ENCODE measurements at regions not wholly inside any gene's neighbourhood (a gene's known extent, or its start where the extent isn't known, plus 50 kb on each side); places are given as distances from the start of the nearest gene placed in this dataset.
A peak's percentile ranks its signal among the peaks of the same experiment; 100 is the strongest.
"Not testable (repeated sequence)": the region's sequence is repeated elsewhere in the genome, so short reads cannot be mapped to it uniquely, and the experiment has no call there.

DNA sequence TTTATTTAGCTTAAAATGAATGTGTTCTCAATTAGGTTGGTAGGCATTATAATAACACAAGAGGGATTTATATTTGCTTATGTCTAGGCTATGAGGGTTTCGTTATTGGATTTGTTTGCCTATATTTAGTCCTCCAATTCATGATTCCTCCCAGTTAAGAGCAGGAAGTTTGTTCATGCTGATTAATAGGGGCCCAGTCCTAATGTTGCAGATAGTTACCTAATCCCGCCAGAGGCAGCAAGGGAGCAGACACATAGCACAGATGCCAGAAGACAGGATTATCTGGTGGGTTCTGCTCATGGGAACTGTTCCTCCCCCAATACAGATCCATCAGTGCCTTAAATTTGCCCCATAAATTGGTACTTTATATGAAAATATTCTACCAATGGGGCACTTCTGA, 100.8 kb upstream of the TLE4 start:
- DNase-seq (ENCODE audit: low spot score): no peak

DNA sequence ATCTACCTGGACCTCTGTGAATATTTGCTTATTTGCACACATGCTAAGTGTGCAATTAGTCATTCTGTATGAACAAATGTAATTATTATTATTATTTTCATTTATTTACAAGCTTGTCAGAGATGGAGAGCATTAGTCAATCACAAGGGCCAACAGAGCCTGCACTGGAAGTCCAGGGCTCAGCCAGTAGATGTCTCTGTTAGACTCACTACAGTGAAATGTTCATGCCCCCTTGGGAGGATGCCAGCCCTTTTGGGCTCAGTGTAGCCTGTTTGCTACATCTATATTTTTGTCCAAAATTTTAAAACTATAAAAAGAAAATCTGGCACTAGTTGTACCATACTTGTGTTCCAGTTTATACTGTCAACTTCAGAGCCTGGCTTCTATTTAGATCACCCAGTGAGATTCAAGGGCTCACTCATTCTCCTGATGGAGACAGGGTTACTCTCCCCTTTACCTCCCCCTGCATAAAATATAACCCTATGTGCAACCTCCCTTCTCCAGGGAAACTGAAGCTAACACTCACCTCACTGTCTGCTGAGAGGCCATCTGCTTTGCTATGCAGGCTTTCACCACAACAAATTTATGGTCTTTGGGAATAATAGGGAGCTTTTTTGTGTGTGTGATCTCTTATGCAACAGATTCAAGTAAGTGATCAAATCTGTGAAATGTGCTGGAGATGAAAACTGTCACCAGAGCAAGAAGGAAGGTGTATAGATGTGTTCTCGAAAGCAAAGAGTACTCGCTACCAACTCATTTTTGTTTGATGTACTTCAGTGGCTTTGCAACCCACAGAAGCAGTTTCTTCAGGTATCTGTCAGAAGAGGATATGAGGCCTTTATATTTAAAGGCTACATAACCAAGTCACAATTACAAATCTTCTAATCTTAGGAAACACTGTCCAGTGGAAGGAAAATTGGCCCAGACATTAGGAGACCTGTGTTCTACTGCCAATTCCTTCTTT, 99.9 kb upstream of the TLE4 start:
- DNase-seq (ENCODE audit: low spot score): no peak

DNA sequence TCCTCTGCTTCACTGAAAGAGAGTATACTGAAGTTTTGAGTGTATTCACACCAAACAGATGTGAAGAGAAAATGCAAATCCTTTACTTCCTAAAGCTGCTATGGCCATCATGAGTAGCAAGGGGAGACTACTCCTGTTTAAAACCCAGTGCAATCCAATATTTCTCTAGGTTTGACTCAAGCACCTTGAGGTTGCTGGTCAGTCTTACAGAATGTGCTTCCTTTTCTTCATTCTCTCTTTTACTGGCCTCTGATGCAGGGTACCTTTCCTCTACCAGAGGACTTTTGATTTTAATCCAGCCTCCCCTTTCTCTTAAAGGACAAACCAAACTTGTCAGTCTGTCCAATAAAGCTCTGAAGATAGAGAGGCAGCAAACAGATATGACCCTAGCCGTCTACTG, 98.1 kb upstream of the TLE4 start:
- no peak for DNase-seq (ENCODE audit: low spot score)

DNA sequence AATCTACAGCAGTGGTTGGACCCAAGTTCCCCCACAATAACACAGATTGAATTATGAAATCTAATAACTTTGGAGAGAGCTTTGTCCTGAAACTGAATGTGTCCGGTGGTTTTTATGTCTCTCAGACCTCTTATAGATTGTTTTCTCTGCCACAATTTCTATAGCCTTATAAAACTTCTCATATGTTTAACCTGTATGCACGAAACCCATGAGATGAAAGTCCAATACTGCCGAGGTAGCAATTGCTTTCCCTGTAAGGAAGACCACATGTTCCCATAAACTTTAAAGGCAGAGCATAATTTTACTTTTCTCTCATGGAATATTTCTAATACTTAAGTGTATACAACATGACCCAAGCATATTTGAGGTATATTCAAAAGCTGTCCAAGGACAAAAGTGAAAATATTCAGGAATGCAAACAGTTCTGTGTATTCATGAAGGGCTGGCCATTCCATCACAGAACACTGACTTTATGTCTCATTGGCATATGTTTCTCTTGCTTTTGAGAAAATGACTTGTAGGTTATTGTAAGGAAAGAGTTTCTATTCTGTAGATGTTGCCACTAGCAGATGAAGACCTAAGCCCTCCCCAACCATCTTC, 94.4 kb upstream of the TLE4 start:
- DNase-seq (ENCODE audit: low spot score): no peak

DNA sequence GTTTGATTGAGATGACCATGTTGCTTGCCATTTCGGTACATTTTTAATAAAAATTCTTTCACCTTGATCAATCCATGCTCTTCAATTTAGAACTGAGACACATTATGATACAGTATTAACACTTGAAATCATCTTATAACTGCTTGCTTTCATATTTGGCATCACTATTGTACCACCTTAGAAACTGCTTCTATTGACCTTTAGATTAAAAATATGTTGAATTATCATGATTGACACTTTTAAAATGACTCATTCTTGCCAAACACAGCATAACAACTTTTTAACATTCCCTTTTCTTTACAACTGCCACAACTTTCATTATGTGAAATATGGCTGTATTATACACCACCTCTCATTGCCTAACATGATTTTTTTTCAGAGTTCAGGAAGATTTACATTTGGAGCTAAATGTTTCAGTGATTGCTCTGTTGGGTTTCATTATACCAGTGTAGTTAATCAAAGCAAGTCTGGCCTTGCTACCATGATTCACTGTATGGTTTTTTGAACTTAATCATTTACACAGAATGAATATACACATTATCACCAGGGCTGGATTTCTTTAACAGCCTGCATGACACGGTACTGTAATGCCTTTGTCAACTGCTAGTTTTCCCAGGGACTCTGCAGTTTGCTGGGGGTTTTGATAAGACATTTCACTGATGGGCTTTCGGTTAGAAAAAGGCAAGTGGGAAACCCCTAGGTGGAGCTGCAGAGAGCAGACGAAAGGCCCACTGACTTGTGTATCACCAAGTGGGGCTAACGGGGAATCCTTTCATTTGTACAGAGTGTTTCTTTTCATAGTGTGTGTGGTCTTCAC, 93.6 kb upstream of the TLE4 start:
- peak; percentile 28 for DNase-seq (ENCODE audit: low spot score)

DNA sequence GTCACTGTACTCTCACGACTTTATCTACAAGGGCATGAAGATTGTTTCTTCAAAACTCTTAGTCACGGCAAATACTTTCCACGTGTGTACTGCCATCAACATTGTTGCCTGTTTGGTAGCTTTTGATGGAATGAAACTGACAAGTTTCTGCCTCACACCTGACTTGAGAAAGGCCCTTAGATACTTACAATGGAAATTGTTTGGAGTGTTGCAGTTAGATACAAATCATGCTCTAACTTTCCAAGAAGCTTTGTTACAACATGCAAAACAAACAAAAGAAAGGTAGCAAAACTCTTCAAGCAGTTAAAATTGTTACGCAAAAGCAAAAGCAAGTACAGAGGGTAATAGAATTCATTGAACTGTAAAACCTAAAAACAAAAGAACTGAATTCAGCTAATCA, 91.1 kb upstream of the TLE4 start:
- no peak for DNase-seq (ENCODE audit: low spot score)

DNA sequence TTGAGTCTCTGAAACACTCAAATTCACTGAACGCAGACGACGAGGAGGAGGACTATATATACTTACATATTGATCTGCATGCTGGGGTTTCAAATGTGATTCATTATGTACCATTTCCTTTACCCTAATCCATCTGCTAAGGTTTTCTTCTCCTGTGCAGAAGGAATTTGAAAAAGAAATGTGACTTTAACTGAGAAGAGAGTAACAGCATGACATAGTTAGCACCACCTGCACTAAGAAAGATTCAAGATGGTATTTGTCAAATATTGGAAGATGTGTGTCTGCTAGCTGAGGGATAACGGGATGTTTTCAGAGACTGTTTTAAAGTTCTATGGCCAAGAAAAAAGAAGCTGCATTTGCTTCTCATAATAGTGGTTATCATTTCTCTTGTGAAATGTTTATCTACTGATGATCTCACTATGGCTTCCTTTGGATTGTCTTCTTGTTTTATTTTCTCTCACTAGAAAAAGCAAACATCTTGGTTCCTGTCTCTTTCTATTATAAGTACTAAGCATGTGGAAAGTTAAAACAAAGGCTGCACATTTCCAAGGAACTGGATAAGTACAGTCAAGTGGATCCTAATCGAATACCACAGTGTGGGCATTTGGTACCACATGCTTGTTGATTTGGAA, 89.8 kb upstream of the TLE4 start:
- DNase-seq (ENCODE audit: low spot score): no peak

DNA sequence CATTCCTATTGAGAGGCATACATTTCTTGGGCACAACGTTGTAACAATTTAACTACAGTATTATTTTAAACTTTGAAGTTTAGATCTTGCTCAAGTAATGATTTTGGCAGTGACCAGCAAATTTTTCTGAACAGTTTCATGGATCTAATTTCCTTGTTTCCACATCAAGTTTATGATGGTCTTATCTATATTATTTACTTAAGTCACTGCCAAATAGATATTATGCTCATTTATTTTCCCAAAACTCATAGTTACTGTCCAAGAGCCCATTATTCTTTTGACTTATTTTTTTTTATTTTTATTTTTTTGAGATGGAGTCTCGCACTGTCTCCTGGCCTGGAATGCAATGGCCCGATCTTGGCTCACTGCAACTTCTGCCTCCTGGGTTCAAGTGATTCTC, 86.5 kb upstream of the TLE4 start:
- DNase-seq (ENCODE audit: low spot score): no peak

DNA sequence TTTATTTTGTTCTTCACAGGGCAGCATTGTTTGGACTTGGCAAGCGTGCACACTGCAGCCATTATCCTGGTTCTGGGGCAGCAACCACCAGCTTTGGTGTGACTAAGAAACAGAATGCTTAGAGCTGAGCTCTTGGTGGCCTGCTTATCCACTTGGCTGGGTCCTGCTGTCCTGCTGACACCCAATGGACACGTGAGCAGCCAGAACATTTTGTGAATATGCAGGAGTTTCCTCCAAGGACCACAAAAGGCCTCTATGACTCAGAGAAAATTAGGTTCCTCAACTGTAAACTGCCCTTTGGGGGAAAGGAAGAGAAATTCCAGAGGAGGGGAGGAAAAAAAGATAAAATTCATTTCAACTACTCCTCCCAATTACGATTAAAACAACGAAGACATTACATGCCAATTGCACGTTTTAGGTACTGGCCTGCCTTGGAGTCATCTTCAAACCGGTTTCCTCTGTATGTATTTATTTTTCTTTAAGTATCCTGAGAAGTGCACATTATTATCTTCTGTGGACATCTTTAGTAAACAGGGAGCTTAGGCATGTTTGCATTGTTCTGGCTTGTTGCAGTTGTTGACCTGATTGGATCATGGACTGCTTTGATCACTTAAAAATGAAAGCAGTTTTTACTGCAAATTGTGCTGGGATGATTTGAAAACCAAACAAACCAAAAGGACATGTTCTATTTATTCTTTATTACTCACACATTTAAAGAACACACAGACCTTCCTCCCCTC, 82.3 kb upstream of the TLE4 start:
- no peak for DNase-seq (ENCODE audit: low spot score)

DNA sequence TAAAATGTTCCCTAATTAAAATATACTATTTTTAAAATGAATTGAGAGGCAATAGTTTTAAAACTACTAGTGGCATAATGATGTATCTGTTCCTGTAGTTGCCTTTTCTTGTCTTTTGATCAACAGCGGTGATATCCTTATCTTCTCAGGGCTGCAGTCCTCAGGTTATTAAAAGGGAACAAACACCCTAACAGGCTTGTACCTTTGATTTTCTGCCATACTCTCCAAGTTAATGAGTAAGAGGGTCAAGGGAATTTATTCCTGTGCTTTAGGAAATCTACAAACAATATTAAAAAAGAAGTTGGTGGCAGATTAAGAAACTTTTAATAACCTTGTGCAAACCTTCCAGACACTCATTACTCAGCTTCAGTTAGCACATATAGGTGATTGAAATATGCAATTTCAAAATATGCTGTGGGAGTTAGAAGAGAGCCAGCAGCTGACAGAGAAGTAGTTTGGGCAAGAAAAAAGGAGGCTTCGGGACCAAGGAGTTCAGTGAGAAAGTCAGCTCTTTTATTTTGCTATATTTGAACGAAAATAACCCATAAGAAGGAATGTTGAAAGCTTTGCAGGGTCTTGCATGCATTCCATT, 81.0 kb upstream of the TLE4 start:
- no peak for DNase-seq (ENCODE audit: low spot score)

DNA sequence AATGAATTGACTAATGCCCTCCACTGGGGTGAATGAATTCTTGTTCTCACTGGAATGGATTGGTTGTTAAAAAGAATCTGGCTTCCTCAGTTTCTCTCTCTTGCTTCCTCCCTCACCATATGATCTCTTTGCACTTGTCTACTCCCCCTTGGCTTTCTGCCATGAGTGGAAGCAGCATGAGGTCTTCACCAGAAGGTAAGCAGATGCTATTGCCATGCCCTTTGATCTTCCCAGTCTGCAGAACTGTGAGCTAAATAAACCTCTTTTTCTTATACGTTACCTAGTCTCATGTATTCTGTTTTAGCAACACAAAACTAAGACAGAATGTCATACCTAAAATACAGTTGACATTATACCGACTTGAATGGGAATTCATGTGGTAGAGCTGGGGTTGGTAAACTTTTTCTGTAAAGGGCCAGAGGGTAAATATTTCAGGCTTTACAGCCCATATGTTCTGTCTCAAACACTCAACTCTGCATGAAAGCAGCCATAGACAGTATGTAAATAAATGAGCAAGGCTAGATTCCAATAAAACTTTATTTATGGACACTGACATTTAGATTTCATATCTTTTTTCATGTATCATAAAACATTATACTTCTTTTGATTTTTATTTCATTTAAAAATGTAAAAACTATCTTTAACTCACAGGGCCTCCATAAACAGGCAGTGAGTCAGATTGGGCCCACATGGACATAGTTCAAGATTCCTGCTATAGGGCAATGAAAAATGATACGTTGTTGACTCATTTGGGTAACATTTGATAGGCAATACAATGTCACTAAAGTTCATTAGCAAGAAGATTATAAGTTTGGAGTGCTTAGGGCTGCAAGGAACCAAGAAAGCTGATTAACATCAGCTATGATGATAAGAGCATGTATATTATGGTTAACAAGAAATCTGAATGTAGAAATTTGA, 79.4 kb upstream of the TLE4 start:
- DNase-seq (ENCODE audit: low spot score): no peak

DNA sequence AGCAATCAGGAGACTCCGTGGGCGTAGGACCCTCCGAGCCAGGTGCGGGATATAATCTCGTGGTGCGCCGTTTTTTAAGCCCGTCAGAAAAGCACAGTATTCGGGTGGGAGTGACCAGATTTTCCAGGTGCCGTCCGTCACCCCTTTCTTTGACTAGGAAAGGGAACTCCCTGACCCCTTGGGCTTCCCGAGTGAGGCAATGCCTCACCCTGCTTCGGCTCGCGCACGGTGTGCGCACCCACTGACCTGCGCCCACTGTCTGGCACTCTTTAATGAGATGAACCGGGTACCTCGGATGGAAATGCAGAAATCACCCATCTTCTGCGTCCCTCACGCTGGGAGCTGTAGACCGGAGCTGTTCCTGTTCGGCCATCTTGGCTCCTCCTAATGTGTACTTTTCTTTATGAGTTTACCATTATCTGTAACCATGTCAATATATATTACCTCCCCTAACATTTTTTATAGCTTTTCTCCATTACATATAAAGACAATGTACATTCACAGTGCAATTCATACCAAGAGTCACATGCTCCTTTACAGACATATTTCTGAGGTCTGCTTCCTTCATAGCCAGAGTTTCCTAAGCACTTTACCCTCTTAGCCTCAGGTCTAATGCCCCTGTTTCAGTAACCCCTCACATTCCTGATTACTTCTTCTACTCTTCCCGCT, 71.4 kb upstream of the TLE4 start:
- DNase-seq (ENCODE audit: low spot score): not testable (repeated sequence)

DNA sequence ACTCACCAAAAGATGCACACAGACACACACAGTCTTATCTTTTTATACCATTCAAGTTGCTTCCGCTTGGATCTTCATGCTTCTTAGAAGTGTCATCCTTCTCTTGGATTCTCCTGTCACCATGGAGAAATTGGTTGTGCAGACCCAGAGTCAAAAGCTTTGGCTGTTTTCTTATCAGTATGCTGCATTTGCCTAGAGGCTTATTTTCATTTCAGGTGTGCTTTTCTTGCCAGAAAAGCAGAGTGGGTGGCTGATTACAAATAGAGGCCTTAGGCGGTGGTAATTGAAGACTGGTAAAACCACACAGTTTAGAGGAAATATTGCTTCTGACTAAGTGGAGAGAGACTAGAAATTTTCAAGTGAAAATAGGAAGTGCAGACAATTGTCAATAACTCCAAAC, 70.2 kb upstream of the TLE4 start:
- no peak for DNase-seq (ENCODE audit: low spot score)

DNA sequence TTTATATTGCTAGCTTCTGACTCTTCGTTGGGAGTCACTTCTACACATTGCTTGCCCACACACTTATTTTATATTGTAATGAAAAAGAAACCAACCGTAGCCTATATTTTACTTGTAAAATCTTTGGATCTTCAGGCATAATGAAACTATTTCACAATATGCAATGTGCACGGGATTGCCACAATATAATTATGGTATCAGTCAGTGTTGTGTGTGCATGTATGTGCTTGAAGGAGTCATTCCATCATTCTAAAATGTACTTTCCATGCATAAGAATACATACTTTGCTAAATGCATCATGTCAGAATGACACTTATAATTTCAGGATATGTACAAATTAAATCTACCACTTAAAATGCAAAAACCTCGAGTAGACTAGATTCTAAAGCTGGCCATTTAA, 64.0 kb upstream of the TLE4 start:
- no peak for DNase-seq (ENCODE audit: low spot score)

DNA sequence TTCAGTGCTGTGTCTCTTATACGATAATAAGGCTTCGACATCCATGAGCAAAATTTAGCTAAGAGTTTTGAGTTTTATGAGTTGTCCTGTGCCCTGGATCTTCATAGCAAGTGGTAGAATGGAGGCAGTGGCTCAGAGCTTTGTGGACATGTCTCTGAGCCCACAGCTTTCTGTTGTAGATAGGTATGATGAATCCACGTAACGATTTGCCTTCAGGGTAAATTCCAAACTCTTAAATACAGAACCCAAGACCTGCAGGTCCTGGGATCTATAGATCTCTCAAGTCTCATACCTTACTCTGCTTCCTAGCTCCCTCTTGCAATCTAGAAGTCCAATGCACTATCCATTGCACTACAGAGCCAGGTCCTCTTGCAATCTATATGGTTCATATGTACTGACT, 59.5 kb upstream of the TLE4 start:
- DNase-seq (ENCODE audit: low spot score): no peak
